ENCODE measurements at regions not wholly inside any gene's neighbourhood (a gene's known extent, or its start where the extent isn't known, plus 50 kb on each side); places are given as distances from the start of the nearest gene placed in this dataset.

- no peak for DNase-seq (ENCODE audit: low read depth in 1 of 2, low spot score in 1 of 2)
These were observed 65.4 kb upstream of the STEAP1B start for GRCh38 chr7:22565315-22565811.

GRCh38 chr7:22564511-22565045 lies 64.6 kb upstream of the STEAP1B start:
- no peak for DNase-seq (ENCODE audit: low read depth in 1 of 2, low spot score in 1 of 2)

- DNase-seq (ENCODE audit: low read depth in 1 of 2, low spot score in 1 of 2), result no peak
These were observed 63.7 kb upstream of the STEAP1B start for GRCh38 chr7:22563621-22564241.

GRCh38 chr7:22563032-22563501 lies 63.1 kb upstream of the STEAP1B start:
- DNase-seq (ENCODE audit: low read depth in 1 of 2, low spot score in 1 of 2), result no peak

- no peak for DNase-seq (ENCODE audit: low read depth in 1 of 2, low spot score in 1 of 2)
These were observed 62.1 kb upstream of the STEAP1B start for GRCh38 chr7:22561895-22562593.

GRCh38 chr7:22561321-22561811 lies 61.4 kb upstream of the STEAP1B start:
- no peak for DNase-seq (ENCODE audit: low read depth in 1 of 2, low spot score in 1 of 2)

- DNase-seq (ENCODE audit: low read depth in 1 of 2, low spot score in 1 of 2), result peak; percentile 20 to 39
These were observed 60.0 kb upstream of the STEAP1B start for GRCh38 chr7:22559829-22560489.

- no peak for DNase-seq (ENCODE audit: low read depth in 1 of 2, low spot score in 1 of 2)
These were observed 57.2 kb upstream of the STEAP1B start for GRCh38 chr7:22557167-22557566.

- DNase-seq (ENCODE audit: low read depth in 1 of 2, low spot score in 1 of 2), result no peak
These were observed 55.5 kb upstream of the STEAP1B start for GRCh38 chr7:22555476-22555875.

- DNase-seq (ENCODE audit: low read depth in 1 of 2, low spot score in 1 of 2), result no peak
These were observed 54.2 kb upstream of the STEAP1B start for GRCh38 chr7:22554184-22554583.

GRCh38 chr7:22551768-22552513 lies 52.0 kb upstream of the STEAP1B start:
- DNase-seq (ENCODE audit: low read depth in 1 of 2, low spot score in 1 of 2), result no peak

GRCh38 chr7:22550514-22551030 lies 50.6 kb upstream of the STEAP1B start:
- no peak for DNase-seq (ENCODE audit: low read depth in 1 of 2, low spot score in 1 of 2)

GRCh38 chr7:22549667-22550513 lies 49.9 kb upstream of the STEAP1B start:
- DNase-seq (ENCODE audit: low read depth in 1 of 2, low spot score in 1 of 2), result no peak

Data from activated T-helper 1 cell treated with anti-CD3 and anti-CD28 coated beads, Interleukin-2, amount 50 U/mL, for 16 hours (primary cell).